Rectal smooth muscle tissue (tissue), 1 donor: ENCODE measurements at regions not wholly inside any gene's neighbourhood (a gene's known extent, or its start where the extent isn't known, plus 50 kb on each side); places are given as distances from the start of the nearest gene placed in this dataset.
"Not testable (repeated sequence)": the region's sequence is repeated elsewhere in the genome, so short reads cannot be mapped to it uniquely, and the experiment has no call there.

Experiments
- H3K27ac ChIP-seq: one replicate; pipeline ENCODE4 v1.7.0; 2013; ENCODE audit warnings: low read depth, low read length, inconsistent platforms
- H3K27me3 ChIP-seq: one replicate; pipeline ENCODE4 v1.7.0; 2013; ENCODE audit warnings: low read length; ENCODE audit not compliant: control insufficient read depth, insufficient read depth
- H3K36me3 ChIP-seq: one replicate; pipeline ENCODE4 v1.7.0; 2013; ENCODE audit warnings: low read length; ENCODE audit not compliant: control insufficient read depth, insufficient read depth
- H3K4me1 ChIP-seq: one replicate; pipeline ENCODE4 v1.7.0; 2013; ENCODE audit warnings: low read length; ENCODE audit not compliant: control insufficient read depth, insufficient read depth
- H3K4me3 ChIP-seq: one replicate; pipeline ENCODE4 v1.7.0; 2013; ENCODE audit warnings: low read length
- H3K9ac ChIP-seq: one replicate; pipeline ENCODE4 v1.7.0; 2013; ENCODE audit warnings: low read length

DNA sequence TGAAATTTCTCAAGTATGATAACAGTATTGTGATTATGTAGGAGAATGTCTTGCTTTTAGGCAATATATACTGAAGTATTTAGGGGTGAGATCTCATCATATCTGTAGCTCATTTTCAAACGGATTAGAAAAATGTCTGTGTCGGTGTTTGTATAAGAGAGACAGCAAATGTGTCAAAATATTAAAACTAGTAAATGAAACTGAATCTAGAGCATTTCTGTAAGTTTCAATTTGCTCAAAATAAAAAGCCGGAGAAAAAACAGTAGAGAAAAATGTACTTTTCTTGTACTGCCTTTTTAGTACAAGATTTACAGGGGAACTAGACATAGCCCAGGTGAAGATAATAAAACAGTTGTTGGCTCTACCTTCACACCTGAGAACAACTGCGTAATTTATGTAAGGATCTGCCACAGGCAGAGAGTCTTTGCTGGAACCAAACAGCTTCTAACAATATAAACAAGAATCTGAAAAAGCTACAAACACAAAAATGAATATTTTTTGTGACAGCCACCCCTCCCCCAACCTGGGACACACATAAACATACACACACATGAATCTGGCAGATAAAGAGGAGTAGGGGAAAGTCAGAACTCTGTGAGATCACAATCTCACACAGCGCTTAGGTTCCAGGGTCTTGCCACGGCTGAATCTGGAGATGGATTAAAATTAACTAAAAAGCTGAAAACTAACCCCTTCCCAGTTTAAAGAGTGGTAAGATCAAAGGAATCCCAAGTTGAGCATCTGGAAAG is 153.3 kb downstream of the AVL9 start:
- no peak overlapping the region for H3K9ac ChIP-seq
- H3K27me3 ChIP-seq, result no peaks in the 10 kb centered on the region
- H3K4me3 ChIP-seq, result no peak overlapping the region
- H3K36me3 ChIP-seq, result no peaks in the 10 kb centered on the region
- H3K4me1 ChIP-seq, result no peaks in the 10 kb centered on the region
- no peak overlapping the region for H3K27ac ChIP-seq

DNA sequence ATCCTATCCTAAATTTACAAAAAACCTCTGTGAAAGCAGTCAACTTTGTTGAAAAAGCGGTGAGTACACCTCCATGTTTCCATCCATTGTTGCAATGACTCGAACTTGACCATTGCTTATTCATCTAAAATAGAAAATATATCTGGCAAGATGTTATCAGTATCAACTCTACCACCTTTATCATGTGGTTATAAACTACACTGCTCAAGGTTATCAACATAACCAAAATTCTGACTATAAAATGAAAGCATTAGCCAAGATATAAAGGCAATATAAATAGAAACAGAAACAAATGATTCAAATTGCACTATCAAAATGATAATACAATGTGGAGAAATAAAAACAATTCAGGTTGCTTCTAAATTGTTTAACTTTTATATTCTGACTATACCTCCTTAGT is 150.0 kb downstream of the AVL9 start:
- not testable (repeated sequence) for H3K9ac ChIP-seq, H3K4me1 ChIP-seq, H3K36me3 ChIP-seq, H3K4me3 ChIP-seq, H3K27me3 ChIP-seq, H3K27ac ChIP-seq

DNA sequence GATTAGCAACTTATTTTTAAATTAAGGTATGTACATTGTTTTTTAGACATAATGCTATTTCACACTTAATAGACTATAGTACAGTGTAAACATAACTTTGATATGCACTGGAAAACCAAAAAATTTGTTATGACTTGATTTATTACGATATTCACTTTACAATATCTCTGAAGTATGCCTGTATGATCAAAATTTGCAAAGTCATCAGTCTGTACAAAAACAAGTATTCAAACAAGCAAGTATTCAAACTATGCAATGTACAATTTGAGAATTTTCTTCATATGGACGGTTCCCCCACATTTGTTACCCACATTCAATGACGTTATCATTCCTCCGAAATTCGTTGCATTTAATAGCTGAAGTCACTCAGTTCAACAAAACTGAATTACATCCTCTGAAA is 147.9 kb downstream of the AVL9 start:
- no peaks in the 10 kb centered on the region for H3K36me3 ChIP-seq
- H3K27ac ChIP-seq, result no peak overlapping the region
- no peak overlapping the region for H3K4me3 ChIP-seq
- no peak overlapping the region for H3K9ac ChIP-seq
- H3K27me3 ChIP-seq, result no peaks in the 10 kb centered on the region
- H3K4me1 ChIP-seq, result no peaks in the 10 kb centered on the region

DNA sequence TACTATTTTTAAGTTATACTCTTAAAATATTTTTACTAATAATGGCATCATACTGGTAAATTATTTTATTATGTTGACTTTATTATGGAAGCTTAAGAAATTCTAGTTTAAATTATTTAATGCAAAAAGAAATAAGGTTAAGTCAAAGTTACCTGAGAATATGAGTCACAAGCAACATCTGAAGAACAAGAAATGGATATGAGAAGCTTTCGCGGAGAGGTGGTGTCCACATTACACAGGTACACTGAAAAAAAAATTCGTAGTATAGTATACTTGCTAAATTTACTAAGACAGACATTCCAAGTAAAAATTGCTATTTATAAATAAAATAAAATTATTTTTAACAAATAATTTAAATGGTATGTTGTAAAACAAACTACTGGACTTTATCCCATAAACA is 143.8 kb downstream of the AVL9 start:
- Histone ChIP-seq H3K9ac (no peak overlapping the region), H3K27ac (no peak overlapping the region), H3K27me3 (no peaks in the 10 kb centered on the region), H3K4me3 (no peak overlapping the region), H3K4me1 (no peaks in the 10 kb centered on the region), H3K36me3 (no peaks in the 10 kb centered on the region)

DNA sequence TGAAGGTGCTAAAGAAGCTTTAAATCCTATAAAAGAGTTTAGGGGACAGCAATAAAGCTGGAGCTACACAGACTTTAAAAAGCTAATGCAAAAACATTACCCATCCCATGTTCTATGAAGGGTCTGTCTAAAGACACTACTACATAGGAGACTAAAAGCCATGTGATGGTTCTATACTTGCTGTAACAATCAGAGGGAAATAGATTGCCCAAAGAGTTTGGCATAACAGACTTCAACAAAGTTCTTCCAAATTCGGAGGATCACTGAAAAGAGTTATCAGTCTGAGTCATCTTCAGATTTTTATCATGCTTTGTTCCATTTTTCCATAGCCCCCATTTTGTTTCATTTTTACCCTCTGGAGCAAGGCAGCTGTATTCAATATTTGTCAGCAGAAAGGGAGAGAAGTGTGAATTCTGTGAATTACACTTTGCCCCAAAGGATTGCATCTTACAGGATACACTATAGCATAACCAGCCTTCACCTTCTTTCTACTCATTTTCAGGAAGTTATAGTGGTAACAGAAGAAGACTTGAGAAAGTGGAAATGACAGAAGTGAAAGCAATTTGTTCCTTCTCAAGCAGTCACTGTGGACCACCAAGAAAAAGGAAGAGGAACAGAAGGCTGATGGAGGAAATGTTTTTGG is 143.3 kb downstream of the AVL9 start:
- not testable (repeated sequence) for H3K4me3 ChIP-seq, H3K36me3 ChIP-seq, H3K27me3 ChIP-seq, H3K27ac ChIP-seq, H3K4me1 ChIP-seq, H3K9ac ChIP-seq
